ENCODE measurements at regions not wholly inside any gene's neighbourhood (a gene's known extent, or its start where the extent isn't known, plus 50 kb on each side); places are given as distances from the start of the nearest gene placed in this dataset.

DNA sequence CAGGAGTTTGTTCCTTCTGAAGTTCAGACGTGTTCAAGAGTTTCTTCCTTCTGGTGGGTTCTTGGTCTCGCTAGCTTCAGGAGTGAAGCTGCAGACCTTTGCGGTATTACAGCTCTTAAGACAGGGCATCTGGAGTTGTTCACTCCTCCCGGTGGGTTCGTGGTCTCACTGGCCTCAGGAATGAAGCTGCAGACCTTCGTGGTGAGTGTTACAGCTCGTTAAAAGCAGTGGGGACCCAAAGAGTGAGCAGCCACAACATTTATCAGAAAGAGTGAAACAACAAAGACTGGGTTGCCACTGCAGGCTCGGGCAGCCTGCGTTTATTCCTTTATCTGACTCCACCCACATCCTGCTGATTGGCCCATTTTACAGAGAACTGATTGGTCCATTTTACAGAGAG lies 373.1 kb downstream of the ETS1 start:
- no peak for DNase-seq (ENCODE audit: low spot score)
- CTCF ChIA-PET (ENCODE audit: unreplicated experiment): no interaction called here
- intact Hi-C loops (cut with micrococcal nuclease; ENCODE audit: unreplicated experiment): no loop called here

GRCh38 chr11:128213461-128213860 lies 373.9 kb downstream of the ETS1 start:
- Histone ChIP-seq H4K20me1 (ENCODE audit: insufficient read depth, low read length) (no peaks in the 10 kb centered on the region), H3K4me1 (ENCODE audit: insufficient read depth, low read length, poor library complexity, severe bottlenecking) (no peaks in the 10 kb centered on the region), H3K9me3 (ENCODE audit: low read length) (no peaks in the 10 kb centered on the region), H3K36me3 (ENCODE audit: insufficient read depth, low read length) (no peaks in the 10 kb centered on the region), H2AFZ (ENCODE audit: low read length) (no peak overlapping the region), H3K4me3 (ENCODE audit: low read depth, low read length, poor library complexity, severe bottlenecking) (no peak overlapping the region), H3K79me2 (ENCODE audit: insufficient read depth, low read depth, low read length) (no peaks in the 10 kb centered on the region), H3K9me2 (ENCODE audit: insufficient read depth, low read length) (peaks cover 3% of the 10 kb centered on the region), H3K4me2 (ENCODE audit: low read length) (no peak overlapping the region), H3K27ac (ENCODE audit: low read depth, low read length, poor library complexity, severe bottlenecking) (no peak overlapping the region)
- TF ChIP-seq CTCF (conservative IDR thresholded peaks at IDR 0.05; ENCODE audit: low read length) (no peak), EZH2phosphoT487 (IDR thresholded peaks at IDR 0.05; ENCODE audit: borderline replicate concordance, low read depth, low read length) (no peak)
- no TSS peak for BruUV-seq (replicated peaks)
- DNase-seq (ENCODE audit: low spot score): no peak
- CTCF ChIA-PET (ENCODE audit: unreplicated experiment): no interaction called here
- intact Hi-C loops (cut with micrococcal nuclease; ENCODE audit: unreplicated experiment): no loop called here
- POLR2A ChIA-PET: no interaction called here

More for the DNA sequence above, 373.1 kb downstream of the ETS1 start:
- Histone ChIP-seq H3K4me2 (ENCODE audit: low read length) (no peak overlapping the region), H3K4me3 (ENCODE audit: low read depth, low read length, poor library complexity, severe bottlenecking) (no peak overlapping the region), H3K27ac (ENCODE audit: low read depth, low read length, poor library complexity, severe bottlenecking) (no peak overlapping the region), H3K36me3 (ENCODE audit: insufficient read depth, low read length) (no peaks in the 10 kb centered on the region), H3K9me2 (ENCODE audit: insufficient read depth, low read length) (peaks cover 3% of the 10 kb centered on the region), H3K4me1 (ENCODE audit: insufficient read depth, low read length, poor library complexity, severe bottlenecking) (no peaks in the 10 kb centered on the region), H3K9me3 (ENCODE audit: low read length) (no peaks in the 10 kb centered on the region), H2AFZ (ENCODE audit: low read length) (no peak overlapping the region), H3K79me2 (ENCODE audit: insufficient read depth, low read depth, low read length) (no peaks in the 10 kb centered on the region), H4K20me1 (ENCODE audit: insufficient read depth, low read length) (no peaks in the 10 kb centered on the region)
- BruUV-seq (replicated peaks): no TSS peak
- TF ChIP-seq CTCF (conservative IDR thresholded peaks at IDR 0.05; ENCODE audit: low read length) (no peak), EZH2phosphoT487 (IDR thresholded peaks at IDR 0.05; ENCODE audit: borderline replicate concordance, low read depth, low read length) (no peak)
- POLR2A ChIA-PET: interaction anchor here (1.1 kb wide), 1 partner anchor 17 kb away, joined by 3 read pairs; no protein-coding TSS in a partner anchor

DNA sequence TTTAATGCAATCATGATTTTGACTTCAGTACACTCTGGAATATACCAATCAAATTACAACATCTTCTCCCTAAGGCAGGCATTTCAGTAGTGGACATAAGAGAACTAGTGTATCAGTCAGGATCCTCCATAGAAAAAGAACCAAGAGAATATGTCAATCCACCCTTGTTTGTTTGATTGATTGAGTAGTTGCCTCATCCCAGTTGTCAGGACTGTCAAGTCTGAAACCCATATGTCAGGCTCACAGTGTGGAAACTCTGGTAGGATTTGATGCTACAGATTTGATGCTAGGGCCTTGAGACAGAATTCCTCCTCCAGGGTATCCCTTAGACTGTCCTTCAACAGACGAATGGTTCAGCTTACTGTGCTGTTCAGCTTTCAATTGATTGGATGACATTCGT lies 375.0 kb downstream of the ETS1 start:
- Histone ChIP-seq H3K9me3 (ENCODE audit: low read length) (no peaks in the 10 kb centered on the region), H3K4me1 (ENCODE audit: insufficient read depth, low read length, poor library complexity, severe bottlenecking) (no peaks in the 10 kb centered on the region), H3K27ac (ENCODE audit: low read depth, low read length, poor library complexity, severe bottlenecking) (no peak overlapping the region), H3K36me3 (ENCODE audit: insufficient read depth, low read length) (no peaks in the 10 kb centered on the region), H3K9me2 (ENCODE audit: insufficient read depth, low read length) (peaks cover 3% of the 10 kb centered on the region), H3K79me2 (ENCODE audit: insufficient read depth, low read depth, low read length) (no peaks in the 10 kb centered on the region), H3K4me3 (ENCODE audit: low read depth, low read length, poor library complexity, severe bottlenecking) (no peak overlapping the region), H3K4me2 (ENCODE audit: low read length) (no peak overlapping the region), H2AFZ (ENCODE audit: low read length) (no peak overlapping the region), H4K20me1 (ENCODE audit: insufficient read depth, low read length) (no peaks in the 10 kb centered on the region)
- ChIA-PET POLR2A (no interaction called here), CTCF (ENCODE audit: unreplicated experiment) (no interaction called here)
- no TSS peak for BruUV-seq (replicated peaks)
- intact Hi-C loops (cut with micrococcal nuclease; ENCODE audit: unreplicated experiment): no loop called here
- TF ChIP-seq EZH2phosphoT487 (IDR thresholded peaks at IDR 0.05; ENCODE audit: borderline replicate concordance, low read depth, low read length) (no peak), CTCF (conservative IDR thresholded peaks at IDR 0.05; ENCODE audit: low read length) (no peak)
- DNase-seq (ENCODE audit: low spot score): no peak
